Caco-2 (cell line): ENCODE measurements at regions not wholly inside any gene's neighbourhood (a gene's known extent, or its start where the extent isn't known, plus 50 kb on each side); places are given as distances from the start of the nearest gene placed in this dataset.

ENCODE experiments used
- BruUV-seq: library from RNA; stranded (reverse); fragments of 400-500 nt; replicated peaks from 2 replicates; lab custom pipeline; 2021; lab: Mats Ljungman, UMichigan
- CTCF ChIA-PET: fragments of 300-600 bp; sonication (Branson Sonifier 250); formaldehyde crosslinking; loops from one replicate; lab custom pipeline; 2022; ENCODE audit warnings: antibody characterized with exemption; lab: Charles Lee
- POLR2A ChIA-PET: fragments of 300-600 bp; sonication (Branson Sonifier 250); formaldehyde crosslinking; loops from one replicate; lab custom pipeline; 2022; ENCODE audit warnings: antibody characterized with exemption; lab: Charles Lee
- DNase-seq, 2 experiments: peaks; one replicate each; pipeline versions ENCODE4 v3.0.0 to v3.0.0-alpha.2; 2020 to 2022
- H3K27me3 ChIP-seq: replicated peaks from 2 replicates; pipeline ENCODE4 v1.6.0; 2011; ENCODE audit warnings: low read length; ENCODE audit not compliant: control insufficient read depth, insufficient read depth
- H3K36me3 ChIP-seq: 2 replicates; pipeline ENCODE4 v1.5.1; 2011; ENCODE audit warnings: low read length; ENCODE audit not compliant: control insufficient read depth, insufficient read depth
- H3K4me1 ChIP-seq: fragments of 250-450 bp; sonication (Bioruptor Pico); 2 replicates; pipeline ENCODE4 v1.5.1; 2020; ENCODE audit warnings: mild to moderate bottlenecking
- H3K4me3 ChIP-seq: 2 replicates; pipeline ENCODE4 v1.5.1; 2011; ENCODE audit warnings: low read depth, mild to moderate bottlenecking, control low read depth, low read length
- H3K9me3 ChIP-seq: fragments of 250-450 bp; sonication (Bioruptor Pico); 2 replicates; pipeline ENCODE4 v1.5.1; 2020; ENCODE audit warnings: mild to moderate bottlenecking, moderate library complexity
- H3K27ac Mint-ChIP-seq: one replicate; pipeline ENCODE4 v1.8.0; 2022; ENCODE audit warnings: mixed read lengths; ENCODE audit not compliant: unreplicated experiment
- H3K27me3 Mint-ChIP-seq: one replicate; pipeline ENCODE4 v1.8.0; 2022; ENCODE audit warnings: mixed read lengths; ENCODE audit not compliant: insufficient read depth, unreplicated experiment
- H3K36me3 Mint-ChIP-seq: one replicate; pipeline ENCODE4 v1.8.0; 2022; ENCODE audit warnings: mild to moderate bottlenecking, mixed read lengths; ENCODE audit not compliant: insufficient read depth, unreplicated experiment
- H3K4me1 Mint-ChIP-seq: one replicate; pipeline ENCODE4 v1.8.0; 2022; ENCODE audit warnings: low read depth, mixed read lengths; ENCODE audit not compliant: unreplicated experiment
- H3K4me3 Mint-ChIP-seq: one replicate; pipeline ENCODE4 v1.8.0; 2022; ENCODE audit warnings: mild to moderate bottlenecking, moderate library complexity, mixed read lengths; ENCODE audit not compliant: unreplicated experiment
- H3K9me3 Mint-ChIP-seq: one replicate; pipeline ENCODE4 v1.8.0; 2022; ENCODE audit warnings: mixed read lengths; ENCODE audit not compliant: unreplicated experiment
- CTCF ChIP-seq, 2 experiments: fragments of 200-600 bp in 1 of 2; IDR thresholded peaks; 1 replicate in 1 of 2; 2 replicates in 1 of 2; pipeline versions ENCODE4 v1.5.1 to v1.8.0; 2011 to 2022; ENCODE audit warnings: antibody characterized with exemption in 1 of 2, control low read depth in 1 of 2, inconsistent platforms in 1 of 2, low read depth in 1 of 2, low read length in 1 of 2, mild to moderate bottlenecking in 1 of 2, moderate library complexity in 1 of 2; ENCODE audit not compliant: insufficient read depth in 1 of 2, severe bottlenecking in 1 of 2, unreplicated experiment in 1 of 2
- intact Hi-C: fragments of 100-400 bp; cut with micrococcal nuclease; formaldehyde crosslinking; loops from one replicate; pipeline ENCODE4 v1.10.0; 2022; ENCODE audit not compliant: unreplicated experiment

DNA sequence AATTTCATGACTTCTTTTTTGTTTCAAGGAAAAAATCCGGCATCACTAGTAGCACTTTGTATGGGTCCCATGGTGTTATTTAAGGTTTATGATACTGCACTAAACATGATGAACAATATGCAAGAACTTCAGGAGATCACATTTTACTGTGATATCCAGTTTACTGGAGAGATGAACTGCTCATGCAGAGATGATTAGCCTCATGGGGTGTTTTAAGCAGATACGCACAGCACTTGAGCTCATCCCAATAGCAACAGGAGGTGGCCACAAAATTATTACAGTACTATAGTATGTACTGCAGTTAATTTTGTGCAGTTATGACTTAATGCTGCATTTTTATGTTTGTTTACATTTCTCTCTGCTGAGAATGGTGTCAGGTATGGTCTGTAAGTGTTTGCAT is 303.7 kb upstream of the PCDH15 start:
- ChIA-PET CTCF (no interaction called here), POLR2A (no interaction called here)
- TF ChIP-seq CTCF (IDR thresholded peaks at IDR 0.05; ENCODE audit: insufficient read depth in 1 of 2, low read depth in 1 of 2, low read length in 1 of 2, severe bottlenecking in 1 of 2, unreplicated experiment in 1 of 2): no peak
- BruUV-seq: no TSS peak
- Histone ChIP-seq H3K4me1 (no peaks in the 10 kb centered on the region), H3K4me3 (no peak overlapping the region), H3K36me3 (no peaks in the 10 kb centered on the region), H3K9me3 (no peaks in the 10 kb centered on the region), H3K27me3 (no peaks in the 10 kb centered on the region)
- Mint-ChIP-seq H3K27me3 (no peaks in the 10 kb centered on the region), H3K9me3 (no peaks in the 10 kb centered on the region), H3K4me3 (no peak overlapping the region), H3K27ac (no peak overlapping the region), H3K4me1 (no peaks in the 10 kb centered on the region), H3K36me3 (no peaks in the 10 kb centered on the region)
- DNase-seq: no peak
- intact Hi-C loops: no loop called here

DNA sequence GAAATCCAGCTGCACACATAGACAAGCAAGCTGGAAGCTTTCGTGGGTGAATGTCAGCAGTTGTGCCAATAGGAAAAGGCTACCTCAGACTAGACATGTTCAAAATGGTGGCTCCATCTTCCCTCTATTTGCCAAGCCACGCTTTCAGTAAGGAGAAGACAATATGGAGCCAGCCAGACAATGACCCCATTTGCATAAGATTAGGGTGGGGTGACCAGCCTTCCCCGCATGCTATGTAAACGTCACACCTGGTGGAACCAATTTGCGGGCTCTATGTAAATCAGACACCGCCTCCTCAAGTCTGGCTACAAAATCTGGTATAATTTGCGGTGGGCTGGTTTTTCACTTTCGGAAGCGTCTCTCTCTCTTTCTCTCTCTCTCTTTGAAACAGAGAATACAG is 297.4 kb upstream of the PCDH15 start:
- Histone ChIP-seq H3K4me1 (no peaks in the 10 kb centered on the region), H3K4me3 (no peak overlapping the region), H3K27me3 (no peaks in the 10 kb centered on the region), H3K36me3 (no peaks in the 10 kb centered on the region), H3K9me3 (no peaks in the 10 kb centered on the region)
- H3K9me3 Mint-ChIP-seq: no peaks in the 10 kb centered on the region
- no peaks in the 10 kb centered on the region for H3K36me3 Mint-ChIP-seq
- BruUV-seq: no TSS peak
- H3K4me1 Mint-ChIP-seq: no peaks in the 10 kb centered on the region
- no peak overlapping the region for H3K4me3 Mint-ChIP-seq
- no peak overlapping the region for H3K27ac Mint-ChIP-seq
- no peak for DNase-seq
- POLR2A ChIA-PET: no interaction called here
- intact Hi-C loops: no loop called here
- no peak for TF ChIP-seq CTCF (IDR thresholded peaks at IDR 0.05; ENCODE audit: insufficient read depth in 1 of 2, low read depth in 1 of 2, low read length in 1 of 2, severe bottlenecking in 1 of 2, unreplicated experiment in 1 of 2)
- CTCF ChIA-PET: no interaction called here
- H3K27me3 Mint-ChIP-seq: no peaks in the 10 kb centered on the region

DNA sequence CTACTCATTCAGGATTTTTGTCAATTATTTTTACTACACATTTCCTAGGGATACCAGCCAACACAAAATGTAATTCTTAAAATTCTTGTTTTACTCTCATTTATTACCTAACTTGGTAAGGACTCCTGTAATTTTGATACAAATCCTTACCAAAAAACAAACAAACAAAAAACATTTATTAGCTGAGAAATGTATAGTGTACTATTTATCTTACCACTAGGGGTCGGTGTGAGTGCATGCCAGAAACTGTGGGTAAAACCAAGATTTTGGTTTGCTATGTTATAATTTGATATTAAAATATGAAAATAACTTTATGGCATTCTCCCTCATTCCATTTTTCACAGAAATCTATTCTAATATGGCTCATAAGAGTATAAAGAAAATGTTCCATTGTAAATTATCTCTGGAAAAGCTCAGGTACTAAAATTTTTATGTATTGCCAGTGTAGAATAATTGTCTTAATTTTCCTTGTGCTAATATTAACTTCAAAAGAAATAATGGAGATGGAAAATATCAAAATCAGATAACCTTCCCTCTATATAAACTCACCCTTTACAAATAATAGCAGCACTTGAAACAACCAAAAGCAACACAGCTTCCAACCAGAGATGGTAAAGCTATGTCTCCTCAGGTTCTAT is 290.8 kb upstream of the PCDH15 start:
- Mint-ChIP-seq H3K36me3 (no peaks in the 10 kb centered on the region), H3K9me3 (no peaks in the 10 kb centered on the region), H3K4me1 (no peaks in the 10 kb centered on the region), H3K4me3 (no peak overlapping the region), H3K27me3 (no peaks in the 10 kb centered on the region), H3K27ac (no peak overlapping the region)
- no peak overlapping the region for H3K4me3 ChIP-seq
- peak; percentile 87 to 93 for TF ChIP-seq CTCF (IDR thresholded peaks at IDR 0.05; ENCODE audit: insufficient read depth in 1 of 2, low read depth in 1 of 2, low read length in 1 of 2, severe bottlenecking in 1 of 2, unreplicated experiment in 1 of 2)
- peak in 1 of 2 experiments; percentile 26 for DNase-seq
- H3K27me3 ChIP-seq: no peaks in the 10 kb centered on the region
- H3K36me3 ChIP-seq: no peaks in the 10 kb centered on the region
- no peaks in the 10 kb centered on the region for H3K9me3 ChIP-seq
- ChIA-PET CTCF (interaction anchor here (0.6 to 1.2 kb wide), 4 partner anchors 9 to 172 kb away, joined by 3 to 7 read pairs (median 3); no protein-coding TSS in a partner anchor), POLR2A (no interaction called here)
- H3K4me1 ChIP-seq: no peaks in the 10 kb centered on the region
- no TSS peak for BruUV-seq
- intact Hi-C loops: loop anchor here (1.0 to 5.0 kb wide), 5 partner anchors 82 to 650 kb away; no protein-coding TSS in a partner anchor
